ENCODE measurements at regions not wholly inside any gene's neighbourhood (a gene's known extent, or its start where the extent isn't known, plus 50 kb on each side); places are given as distances from the start of the nearest gene placed in this dataset.

GRCh38 chr20:52904837-52905236 lies 67.3 kb upstream of the TSHZ2 start:
- Histone ChIP-seq H4K20me1 (ENCODE audit: insufficient read depth) (no peaks in the 10 kb centered on the region), H3K27ac (no peak overlapping the region), H3K4me1 (replicated peaks; ENCODE audit: insufficient read depth) (no peaks in the 10 kb centered on the region), H3K9me2 (ENCODE audit: insufficient read depth) (no peaks in the 10 kb centered on the region), H2AFZ (no peak overlapping the region), H3K36me3 (ENCODE audit: low read depth) (no peaks in the 10 kb centered on the region), H3K4me3 (no peak overlapping the region), H3F3A (ENCODE audit: insufficient read depth, low read depth) (no peaks in the 10 kb centered on the region), H3K79me2 (ENCODE audit: low read depth) (no peaks in the 10 kb centered on the region), H3K4me2 (no peak overlapping the region), H3K9me3 (ENCODE audit: insufficient read depth, low read depth) (no peaks in the 10 kb centered on the region), H3K27me3 (ENCODE audit: insufficient read depth, low read depth) (peaks cover 5% of the 10 kb centered on the region; the same call in 1 of the 2 replicates)
- TF ChIP-seq CTCF (conservative IDR thresholded peaks at IDR 0.05) (no peak), EZH2 (IDR thresholded peaks at IDR 0.05; ENCODE audit: low read depth) (no peak)
- no peak for DNase-seq
- intact Hi-C loops (cut with micrococcal nuclease; ENCODE audit: unreplicated experiment) = no loop called here
- CTCF ChIA-PET = no interaction called here
- POLR2A ChIA-PET (ENCODE audit: unreplicated experiment) = no interaction called here
- no TSS peak for BruUV-seq (replicated peaks)

- POLR2A ChIA-PET (ENCODE audit: unreplicated experiment) = no interaction called here
These were observed 73.0 kb upstream of the TSHZ2 start for GRCh38 chr20:52899041-52899608.

GRCh38 chr20:52896348-52896747 lies 75.8 kb upstream of the TSHZ2 start:
- H3K79me2 ChIP-seq (ENCODE audit: low read depth) = no peaks in the 10 kb centered on the region
- H4K20me1 ChIP-seq (ENCODE audit: insufficient read depth) = no peaks in the 10 kb centered on the region
- no peak overlapping the region for H2AFZ ChIP-seq
- H3K4me1 ChIP-seq (replicated peaks; ENCODE audit: insufficient read depth) = no peaks in the 10 kb centered on the region
- BruUV-seq (replicated peaks) = no TSS peak
- TF ChIP-seq EZH2 (IDR thresholded peaks at IDR 0.05; ENCODE audit: low read depth) (no peak), CTCF (conservative IDR thresholded peaks at IDR 0.05) (no peak)
- no peak for DNase-seq
- H3K9me2 ChIP-seq (ENCODE audit: insufficient read depth) = no peaks in the 10 kb centered on the region
- ChIA-PET CTCF (no interaction called here), POLR2A (ENCODE audit: unreplicated experiment) (no interaction called here)
- H3K4me2 ChIP-seq = no peak overlapping the region
- no peaks in the 10 kb centered on the region for H3F3A ChIP-seq (ENCODE audit: insufficient read depth, low read depth)
- intact Hi-C loops (cut with micrococcal nuclease; ENCODE audit: unreplicated experiment) = no loop called here
- H3K27ac ChIP-seq = no peak overlapping the region
- peaks cover 25% of the 10 kb centered on the region; the same call in 1 of the 2 replicates for H3K27me3 ChIP-seq (ENCODE audit: insufficient read depth, low read depth)
- H3K9me3 ChIP-seq (ENCODE audit: insufficient read depth, low read depth) = no peaks in the 10 kb centered on the region
- H3K36me3 ChIP-seq (ENCODE audit: low read depth) = no peaks in the 10 kb centered on the region
- H3K4me3 ChIP-seq = no peak overlapping the region

More at GRCh38 chr20:52899041-52899608, 73.0 kb upstream of the TSHZ2 start:
- Histone ChIP-seq H3K27ac (no peak overlapping the region), H3K36me3 (ENCODE audit: low read depth) (no peaks in the 10 kb centered on the region), H3K4me1 (replicated peaks; ENCODE audit: insufficient read depth) (no peaks in the 10 kb centered on the region), H3K27me3 (ENCODE audit: insufficient read depth, low read depth) (peaks cover 30% of the 10 kb centered on the region; the same call in 1 of the 2 replicates), H3K9me3 (ENCODE audit: insufficient read depth, low read depth) (no peaks in the 10 kb centered on the region), H3K4me2 (no peak overlapping the region), H4K20me1 (ENCODE audit: insufficient read depth) (no peaks in the 10 kb centered on the region), H3K4me3 (no peak overlapping the region), H2AFZ (no peak overlapping the region), H3K79me2 (ENCODE audit: low read depth) (no peaks in the 10 kb centered on the region), H3F3A (ENCODE audit: insufficient read depth, low read depth) (no peaks in the 10 kb centered on the region), H3K9me2 (ENCODE audit: insufficient read depth) (no peaks in the 10 kb centered on the region)
- TF ChIP-seq CTCF (conservative IDR thresholded peaks at IDR 0.05) (no peak), EZH2 (IDR thresholded peaks at IDR 0.05; ENCODE audit: low read depth) (no peak)
- CTCF ChIA-PET = no interaction called here
- BruUV-seq (replicated peaks) = no TSS peak
- no peak for DNase-seq
- intact Hi-C loops (cut with micrococcal nuclease; ENCODE audit: unreplicated experiment) = no loop called here

Data from PC-9 (cell line).